Thymus (tissue), 11 donors: ENCODE measurements at regions not wholly inside any gene's neighbourhood (a gene's known extent, or its start where the extent isn't known, plus 50 kb on each side); places are given as distances from the start of the nearest gene placed in this dataset.

Experiments used
- DNase-seq, 9 donors: peaks; one replicate each; pipeline ENCODE4 v3.0.0-alpha.2; 2013; ENCODE audit warnings: low spot score in 9 of 9, low read depth in 6 of 9, missing footprints in 1 of 9
- H3K27ac ChIP-seq, 2 donors: one replicate each; pipeline ENCODE4 v1.5.1; 2013; ENCODE audit warnings: control low read depth in 1 of 2, low read depth in 1 of 2, low read length in 1 of 2, mild to moderate bottlenecking in 1 of 2, moderate library complexity in 1 of 2
- H3K27me3 ChIP-seq, 2 donors: one replicate each; pipeline ENCODE4 v1.5.1; 2013; ENCODE audit warnings: low read length in 1 of 2; ENCODE audit not compliant: control insufficient read depth in 2 of 2, insufficient read depth in 1 of 2
- H3K36me3 ChIP-seq, 2 donors: one replicate each; pipeline ENCODE4 v1.5.1; 2013; ENCODE audit warnings: low read length in 1 of 2, mild to moderate bottlenecking in 1 of 2, moderate library complexity in 1 of 2; ENCODE audit not compliant: control insufficient read depth in 2 of 2, insufficient read depth in 2 of 2
- H3K4me1 ChIP-seq, 2 donors: one replicate each; pipeline ENCODE4 v1.5.1; 2013; ENCODE audit warnings: low read length in 2 of 2; ENCODE audit not compliant: control insufficient read depth in 2 of 2, insufficient read depth in 2 of 2
- H3K4me3 ChIP-seq, 2 donors: one replicate each; pipeline ENCODE4 v1.5.1; 2013; ENCODE audit warnings: low read length in 2 of 2, control low read depth in 1 of 2, mild to moderate bottlenecking in 1 of 2
- H3K9me3 ChIP-seq, 2 donors: one replicate each; pipeline ENCODE4 v1.5.1; 2013; ENCODE audit warnings: low read length in 1 of 2, mild to moderate bottlenecking in 1 of 2; ENCODE audit not compliant: control insufficient read depth in 2 of 2, insufficient read depth in 1 of 2
- WGBS: extraction: QIAGEN DNeasy Blood & Tissue Kit; methylation state at CpG from one replicate; pipeline ENCODE4 v1.1.7; 2013; 5-methylcytosine and 5-hydroxymethylcytosine counted together
- donor health status: healthy.

- H3K4me3 ChIP-seq = no peak overlapping the region
- no peaks in the 10 kb centered on the region for H3K27me3 ChIP-seq
- no peaks in the 10 kb centered on the region for H3K9me3 ChIP-seq
- H3K4me1 ChIP-seq = no peaks in the 10 kb centered on the region
- DNase-seq = no peak
- no peaks in the 10 kb centered on the region for H3K36me3 ChIP-seq
- no peak overlapping the region for H3K27ac ChIP-seq
- WGBS = 91% methylated on average over 6 of the region's 6 CpGs
Measured at GRCh38 chrX:4930426-4930825, 1217.0 kb upstream of the PRKX start.

- Histone ChIP-seq H3K4me3 (no peak overlapping the region), H3K4me1 (no peaks in the 10 kb centered on the region), H3K36me3 (no peaks in the 10 kb centered on the region), H3K27ac (no peak overlapping the region), H3K9me3 (no peaks in the 10 kb centered on the region), H3K27me3 (no peaks in the 10 kb centered on the region)
- WGBS = 89% methylated on average over 5 of the region's 5 CpGs
- no peak for DNase-seq
Measured at GRCh38 chrX:4925911-4926310, 1212.5 kb upstream of the PRKX start.

- H3K27ac ChIP-seq = no peak overlapping the region
- no peaks in the 10 kb centered on the region for H3K9me3 ChIP-seq
- no peak overlapping the region for H3K4me3 ChIP-seq
- H3K27me3 ChIP-seq = no peaks in the 10 kb centered on the region
- WGBS = 45% methylated on average over 5 of the region's 5 CpGs
- no peaks in the 10 kb centered on the region for H3K36me3 ChIP-seq
- DNase-seq = no peak
- no peaks in the 10 kb centered on the region for H3K4me1 ChIP-seq
Measured at GRCh38 chrX:4909348-4909747, 1195.9 kb upstream of the PRKX start.

GRCh38 chrX:4905576-4905975, 1192.1 kb upstream of the PRKX start:
- Histone ChIP-seq H3K27ac (no peak overlapping the region), H3K36me3 (no peaks in the 10 kb centered on the region)

GRCh38 chrX:4881277-4881676, 1167.8 kb upstream of the PRKX start:
- Histone ChIP-seq H3K36me3 (no peaks in the 10 kb centered on the region), H3K9me3 (no peaks in the 10 kb centered on the region), H3K27me3 (no peaks in the 10 kb centered on the region), H3K4me1 (no peaks in the 10 kb centered on the region), H3K4me3 (no peak overlapping the region), H3K27ac (no peak overlapping the region)
- WGBS = 96% methylated on average over 2 of the region's 2 CpGs
- DNase-seq = no peak

More at GRCh38 chrX:4905576-4905975, 1192.1 kb upstream of the PRKX start:
- H3K4me3 ChIP-seq = no peak overlapping the region
- no peaks in the 10 kb centered on the region for H3K27me3 ChIP-seq
- H3K4me1 ChIP-seq = no peaks in the 10 kb centered on the region
- no peaks in the 10 kb centered on the region for H3K9me3 ChIP-seq
- 96% methylated on average over 6 of the region's 6 CpGs for WGBS
- no peak for DNase-seq

GRCh38 chrX:4878640-4879039, 1165.2 kb upstream of the PRKX start:
- DNase-seq = no peak
- H3K27me3 ChIP-seq = no peaks in the 10 kb centered on the region
- 94% methylated on average over 3 of the region's 3 CpGs for WGBS
- no peak overlapping the region for H3K27ac ChIP-seq
- no peak overlapping the region for H3K4me3 ChIP-seq
- no peaks in the 10 kb centered on the region for H3K4me1 ChIP-seq
- H3K36me3 ChIP-seq = no peaks in the 10 kb centered on the region
- H3K9me3 ChIP-seq = no peaks in the 10 kb centered on the region

GRCh38 chrX:4876268-4876667, 1162.8 kb upstream of the PRKX start:
- no peaks in the 10 kb centered on the region for H3K27me3 ChIP-seq
- no peak for DNase-seq
- WGBS = 94% methylated on average over 3 of the region's 3 CpGs
- no peak overlapping the region for H3K27ac ChIP-seq
- H3K4me3 ChIP-seq = no peak overlapping the region
- no peaks in the 10 kb centered on the region for H3K4me1 ChIP-seq
- no peaks in the 10 kb centered on the region for H3K36me3 ChIP-seq
- no peaks in the 10 kb centered on the region for H3K9me3 ChIP-seq

GRCh38 chrX:4851534-4851933, 1138.1 kb upstream of the PRKX start:
- Histone ChIP-seq H3K36me3 (no peaks in the 10 kb centered on the region), H3K4me1 (no peaks in the 10 kb centered on the region), H3K27me3 (no peaks in the 10 kb centered on the region), H3K27ac (no peak overlapping the region), H3K9me3 (no peaks in the 10 kb centered on the region), H3K4me3 (no peak overlapping the region)
- no peak for DNase-seq
- WGBS = 97% methylated on average over 2 of the region's 2 CpGs

GRCh38 chrX:4850312-4850711, 1136.9 kb upstream of the PRKX start:
- WGBS = 97% methylated on average over 4 of the region's 4 CpGs
- H3K4me1 ChIP-seq = no peaks in the 10 kb centered on the region
- DNase-seq = no peak
- H3K4me3 ChIP-seq = no peak overlapping the region
- H3K27ac ChIP-seq = no peak overlapping the region
- no peaks in the 10 kb centered on the region for H3K27me3 ChIP-seq
- no peaks in the 10 kb centered on the region for H3K9me3 ChIP-seq
- H3K36me3 ChIP-seq = no peaks in the 10 kb centered on the region

GRCh38 chrX:4844376-4844775, 1130.9 kb upstream of the PRKX start:
- WGBS = 86% methylated on average over 4 of the region's 4 CpGs
- DNase-seq = no peak
- Histone ChIP-seq H3K4me1 (no peaks in the 10 kb centered on the region), H3K4me3 (no peak overlapping the region), H3K27me3 (no peaks in the 10 kb centered on the region), H3K36me3 (no peaks in the 10 kb centered on the region), H3K27ac (no peak overlapping the region), H3K9me3 (no peaks in the 10 kb centered on the region)
